B cell (primary cell): ENCODE measurements at regions not wholly inside any gene's neighbourhood (a gene's known extent, or its start where the extent isn't known, plus 50 kb on each side); places are given as distances from the start of the nearest gene placed in this dataset.

Experiments used
- CTCF ChIP-seq: fragments of 200-600 bp; IDR thresholded peaks from one replicate; pipeline ENCODE4 v1.8.0; 2022; ENCODE audit warnings: antibody characterized with exemption, mild to moderate bottlenecking
- EZH2 ChIP-seq: IDR thresholded peaks from 2 replicates; pipeline ENCODE4 v1.6.1; 2012; ENCODE audit warnings: borderline replicate concordance, low read depth, mild to moderate bottlenecking, moderate library complexity, low read length; ENCODE audit not compliant: insufficient read depth, poor library complexity, severe bottlenecking

DNA sequence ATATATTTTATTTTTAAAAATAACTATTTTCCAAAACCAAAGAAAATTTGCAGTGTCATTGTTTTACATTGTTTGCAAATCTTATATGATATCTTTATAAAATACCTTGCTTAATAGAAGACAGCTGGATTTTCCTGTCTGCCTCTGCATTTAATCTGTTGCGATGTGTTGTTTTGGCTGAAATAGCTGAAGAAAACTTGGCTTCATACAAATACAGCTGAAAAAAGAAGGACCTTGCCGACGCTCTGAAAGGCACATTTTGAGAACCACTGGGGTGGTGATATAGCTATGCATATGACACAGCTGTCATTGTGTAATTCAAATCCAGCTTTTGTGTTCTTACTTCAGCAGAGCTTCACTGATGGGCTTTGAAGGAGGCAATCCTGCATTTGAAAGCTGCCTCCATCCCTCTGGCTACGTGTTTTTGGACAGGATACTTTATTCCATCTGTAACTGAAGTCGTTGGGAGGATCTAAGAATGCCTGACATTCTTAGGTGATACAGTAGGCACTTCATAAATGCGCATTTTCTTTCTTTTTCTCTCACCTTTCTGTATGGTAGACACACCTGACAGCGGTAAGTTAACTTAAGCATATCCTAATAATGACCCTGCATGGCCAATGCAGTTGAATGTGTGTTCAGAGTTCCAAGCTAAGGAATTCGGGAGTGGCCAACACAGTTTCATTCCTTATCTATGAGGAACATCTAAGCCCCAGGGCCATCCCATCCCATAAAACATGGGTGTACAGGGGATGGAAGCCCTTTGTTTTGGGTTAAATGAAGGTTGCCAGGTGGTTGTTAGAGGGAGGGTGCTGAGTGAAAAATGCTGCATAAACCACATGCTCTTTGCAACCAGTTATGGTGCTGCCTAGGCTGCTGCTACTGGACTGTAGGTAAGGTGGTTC is 213.0 kb downstream of the TFAP2A start:
- no peak for TF ChIP-seq CTCF
- TF ChIP-seq EZH2 = no peak
